ENCODE measurements at regions not wholly inside any gene's neighbourhood (a gene's known extent, or its start where the extent isn't known, plus 50 kb on each side); places are given as distances from the start of the nearest gene placed in this dataset.
"Not testable (repeated sequence)": the region's sequence is repeated elsewhere in the genome, so short reads cannot be mapped to it uniquely, and the experiment has no call there.

DNA sequence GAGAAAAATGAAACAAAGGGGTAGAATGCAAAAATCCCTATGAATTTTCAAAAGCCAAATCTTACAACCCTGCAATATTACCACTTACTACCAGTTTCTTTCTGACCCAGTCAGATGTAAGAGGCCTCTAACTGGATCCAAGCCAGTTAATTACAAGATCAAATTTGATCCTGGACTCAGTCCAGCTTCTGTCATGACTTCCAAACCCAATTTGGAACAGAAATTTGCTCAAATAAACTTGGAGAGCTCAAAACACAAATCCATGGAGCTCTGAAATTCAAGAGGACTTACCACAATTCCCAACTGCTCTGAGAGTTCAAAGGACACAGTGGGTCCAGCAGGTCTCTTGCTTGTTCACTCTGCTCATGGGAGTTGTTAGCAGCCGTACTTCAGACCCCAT lies 1271.7 kb upstream of the SLC39A10 start:
- Histone ChIP-seq H3K9me3 (peaks cover 9% of the 10 kb centered on the region), H3K27ac (no peak overlapping the region), H3K4me3 (ENCODE audit: low read depth in 1 of 2, low read length in 1 of 2) (no peak overlapping the region), H3K27me3 (no peaks in the 10 kb centered on the region), H3K36me3 (no peaks in the 10 kb centered on the region), H3K4me1 (ENCODE audit: control insufficient read depth in 1 of 2, insufficient read depth in 1 of 2, low read depth in 1 of 2, low read length in 1 of 2) (no peaks in the 10 kb centered on the region)
- no peak for TF ChIP-seq CTCF (IDR thresholded peaks at IDR 0.05)

- no peak overlapping the region for H3K27ac ChIP-seq
- no peaks in the 10 kb centered on the region for H3K36me3 ChIP-seq
- peaks cover 9% of the 10 kb centered on the region for H3K9me3 ChIP-seq
Observed at GRCh38 chr2:194383401-194383800, 1273.6 kb upstream of the SLC39A10 start.

GRCh38 chr2:194382221-194382620 lies 1274.8 kb upstream of the SLC39A10 start:
- H3K27ac ChIP-seq, result no peak overlapping the region
- H3K4me1 ChIP-seq (ENCODE audit: control insufficient read depth in 1 of 2, insufficient read depth in 1 of 2, low read depth in 1 of 2, low read length in 1 of 2), result no peaks in the 10 kb centered on the region
- TF ChIP-seq CTCF (IDR thresholded peaks at IDR 0.05), result no peak
- no peak overlapping the region for H3K4me3 ChIP-seq (ENCODE audit: low read depth in 1 of 2, low read length in 1 of 2)
- H3K9me3 ChIP-seq, result peaks cover 11% of the 10 kb centered on the region
- H3K36me3 ChIP-seq, result no peaks in the 10 kb centered on the region
- H3K27me3 ChIP-seq, result no peaks in the 10 kb centered on the region

More at GRCh38 chr2:194383401-194383800, 1273.6 kb upstream of the SLC39A10 start:
- no peak overlapping the region for H3K4me3 ChIP-seq (ENCODE audit: low read depth in 1 of 2, low read length in 1 of 2)
- H3K27me3 ChIP-seq, result no peaks in the 10 kb centered on the region
- no peak for TF ChIP-seq CTCF (IDR thresholded peaks at IDR 0.05)
- no peaks in the 10 kb centered on the region for H3K4me1 ChIP-seq (ENCODE audit: control insufficient read depth in 1 of 2, insufficient read depth in 1 of 2, low read depth in 1 of 2, low read length in 1 of 2)

DNA sequence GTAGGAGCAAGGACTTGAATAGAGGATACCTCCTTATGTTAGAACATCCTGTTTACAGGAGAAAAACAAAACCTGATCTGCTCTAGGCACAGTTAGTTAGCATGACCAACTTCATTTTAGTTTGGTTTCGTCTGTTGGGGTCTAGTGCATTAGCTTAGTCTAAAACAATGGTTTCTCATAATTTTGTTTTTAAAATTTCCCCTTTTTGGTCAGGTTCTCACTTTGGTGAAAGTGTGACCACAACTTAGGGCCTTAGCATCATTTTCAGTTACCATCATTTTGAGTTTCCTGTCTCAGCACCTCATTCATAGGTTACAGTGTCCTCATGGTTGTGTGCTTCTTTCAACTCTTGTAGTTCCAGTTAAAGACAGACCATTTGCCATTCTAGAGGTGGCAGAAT lies 1277.0 kb upstream of the SLC39A10 start:
- H3K27me3 ChIP-seq, result no peaks in the 10 kb centered on the region
- no peak for TF ChIP-seq CTCF (IDR thresholded peaks at IDR 0.05)

GRCh38 chr2:194367390-194367789 lies 1289.6 kb upstream of the SLC39A10 start:
- H3K27ac ChIP-seq; H3K36me3 ChIP-seq; H3K4me1 ChIP-seq (ENCODE audit: control insufficient read depth in 1 of 2, insufficient read depth in 1 of 2, low read depth in 1 of 2, low read length in 1 of 2); H3K27me3 ChIP-seq; H3K9me3 ChIP-seq; H3K4me3 ChIP-seq (ENCODE audit: low read depth in 1 of 2, low read length in 1 of 2): not testable (repeated sequence)

More for the DNA sequence above, 1277.0 kb upstream of the SLC39A10 start:
- Histone ChIP-seq H3K4me1 (ENCODE audit: control insufficient read depth in 1 of 2, insufficient read depth in 1 of 2, low read depth in 1 of 2, low read length in 1 of 2) (no peaks in the 10 kb centered on the region), H3K4me3 (ENCODE audit: low read depth in 1 of 2, low read length in 1 of 2) (no peak overlapping the region), H3K9me3 (peaks cover 13% of the 10 kb centered on the region), H3K36me3 (no peaks in the 10 kb centered on the region), H3K27ac (no peak overlapping the region)

DNA sequence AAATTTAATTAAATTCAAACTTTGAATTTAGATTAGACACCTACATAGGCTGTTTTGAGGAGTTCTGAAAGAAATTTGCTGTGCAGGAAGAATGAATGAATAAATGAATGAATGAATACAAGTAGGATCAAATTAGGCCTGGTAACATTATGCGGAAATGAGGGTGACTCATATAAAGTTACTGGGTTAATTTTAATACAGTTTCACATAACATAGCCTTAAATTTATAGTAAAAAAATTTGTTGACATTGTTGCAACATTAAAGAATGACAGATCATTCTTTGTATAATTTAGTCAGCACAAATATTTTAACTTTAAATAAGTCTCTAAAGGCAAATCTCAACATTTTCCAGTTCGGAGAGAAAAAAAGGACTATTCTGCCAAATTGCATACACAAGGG lies 1293.1 kb upstream of the SLC39A10 start:
- no peaks in the 10 kb centered on the region for H3K27me3 ChIP-seq
- no peak for TF ChIP-seq CTCF (IDR thresholded peaks at IDR 0.05)
- H3K4me1 ChIP-seq (ENCODE audit: control insufficient read depth in 1 of 2, insufficient read depth in 1 of 2, low read depth in 1 of 2, low read length in 1 of 2), result no peaks in the 10 kb centered on the region
- H3K4me3 ChIP-seq (ENCODE audit: low read depth in 1 of 2, low read length in 1 of 2), result no peak overlapping the region
- no peak overlapping the region for H3K27ac ChIP-seq
- no peaks in the 10 kb centered on the region for H3K36me3 ChIP-seq
- H3K9me3 ChIP-seq, result no peaks in the 10 kb centered on the region
